GM19239 (cell line): ENCODE measurements at regions not wholly inside any gene's neighbourhood (a gene's known extent, or its start where the extent isn't known, plus 50 kb on each side); places are given as distances from the start of the nearest gene placed in this dataset.

Source experiments
- DNase-seq: peaks from one replicate; pipeline ENCODE4 v3.0.0; 2011; ENCODE audit warnings: low spot score; ENCODE audit not compliant: insufficient read length
- FAIRE-seq: peaks from 2 replicates; lab custom pipeline; 2011; peaks lifted over from hg19 to GRCh38; lab: Jason Lieb, UNC

GRCh38 chr6:84428300-84428907, 201.0 kb upstream of the CEP162 start:
- FAIRE-seq (no peak), DNase-seq (peak; percentile 18)

- FAIRE-seq (no peak), DNase-seq (no peak)
Measured at GRCh38 chr6:84425971-84426705, 198.7 kb upstream of the CEP162 start.

GRCh38 chr6:84424956-84425355, 197.5 kb upstream of the CEP162 start:
- FAIRE-seq, result no peak
- no peak for DNase-seq

- DNase-seq, result peak; percentile 1
Measured at GRCh38 chr6:84422380-84422968, 195.0 kb upstream of the CEP162 start.

GRCh38 chr6:84421031-84421430, 193.6 kb upstream of the CEP162 start:
- no peak for DNase-seq
- FAIRE-seq, result no peak

More at GRCh38 chr6:84422380-84422968, 195.0 kb upstream of the CEP162 start:
- no peak for FAIRE-seq

- no peak for FAIRE-seq
Measured at GRCh38 chr6:84417260-84417659, 189.8 kb upstream of the CEP162 start.

GRCh38 chr6:84416043-84416657, 188.7 kb upstream of the CEP162 start:
- FAIRE-seq, result no peak
- no peak for DNase-seq

More at GRCh38 chr6:84417260-84417659, 189.8 kb upstream of the CEP162 start:
- no peak for DNase-seq

- no peak for DNase-seq
- FAIRE-seq, result no peak
Measured at GRCh38 chr6:84415517-84415916, 188.1 kb upstream of the CEP162 start.

- FAIRE-seq, result no peak
- no peak for DNase-seq
Measured at GRCh38 chr6:84415068-84415467, 187.6 kb upstream of the CEP162 start.

- FAIRE-seq, result no peak
- DNase-seq, result no peak
Measured at GRCh38 chr6:84414531-84414930, 187.1 kb upstream of the CEP162 start.

GRCh38 chr6:84411060-84411629, 183.7 kb upstream of the CEP162 start:
- DNase-seq (no peak), FAIRE-seq (no peak)

GRCh38 chr6:84409911-84410310, 182.5 kb upstream of the CEP162 start:
- FAIRE-seq, result no peak

GRCh38 chr6:84408028-84408427, 180.6 kb upstream of the CEP162 start:
- FAIRE-seq, result no peak
- DNase-seq, result no peak

More at GRCh38 chr6:84409911-84410310, 182.5 kb upstream of the CEP162 start:
- DNase-seq, result no peak

- DNase-seq (no peak), FAIRE-seq (no peak)
Measured at GRCh38 chr6:84403545-84403944, 176.1 kb upstream of the CEP162 start.

GRCh38 chr6:84399003-84399402, 171.6 kb upstream of the CEP162 start:
- FAIRE-seq, result no peak
- DNase-seq, result no peak

- FAIRE-seq (no peak), DNase-seq (no peak)
Measured at GRCh38 chr6:84392261-84392660, 164.8 kb upstream of the CEP162 start.

GRCh38 chr6:84390851-84391250, 163.4 kb upstream of the CEP162 start:
- no peak for DNase-seq
- FAIRE-seq, result no peak

- FAIRE-seq (no peak), DNase-seq (no peak)
Measured at GRCh38 chr6:84390334-84390733, 162.9 kb upstream of the CEP162 start.

- DNase-seq, result no peak
- no peak for FAIRE-seq
Measured at GRCh38 chr6:84379142-84379541, 151.7 kb upstream of the CEP162 start.

GRCh38 chr6:84372290-84372689, 144.8 kb upstream of the CEP162 start:
- FAIRE-seq (no peak), DNase-seq (no peak)

- no peak for FAIRE-seq
Measured at GRCh38 chr6:84371681-84372080, 144.2 kb upstream of the CEP162 start.

More at GRCh38 chr6:84371681-84372080, 144.2 kb upstream of the CEP162 start:
- no peak for DNase-seq
